Lower leg skin (tissue), 3 donors: ENCODE measurements at regions not wholly inside any gene's neighbourhood (a gene's known extent, or its start where the extent isn't known, plus 50 kb on each side); places are given as distances from the start of the nearest gene placed in this dataset.

ENCODE experiments used
- POLR2A ChIP-seq, 2 donors: fragments of 450-650 bp; IDR thresholded peaks; one replicate each; pipeline ENCODE4 v1.6.1; 2016 to 2017; ENCODE audit warnings: antibody characterized with exemption in 2 of 2, mild to moderate bottlenecking in 1 of 2, moderate library complexity in 1 of 2
- TF ChIP-seq, protein P1 (sequence below), 3 donors: fragments of 450-650 bp; IDR thresholded peaks; one replicate each; pipeline ENCODE4 v1.5.1; 2016; ENCODE audit warnings: antibody characterized with exemption in 3 of 3, mild to moderate bottlenecking in 3 of 3, moderate library complexity in 2 of 3

DNA sequence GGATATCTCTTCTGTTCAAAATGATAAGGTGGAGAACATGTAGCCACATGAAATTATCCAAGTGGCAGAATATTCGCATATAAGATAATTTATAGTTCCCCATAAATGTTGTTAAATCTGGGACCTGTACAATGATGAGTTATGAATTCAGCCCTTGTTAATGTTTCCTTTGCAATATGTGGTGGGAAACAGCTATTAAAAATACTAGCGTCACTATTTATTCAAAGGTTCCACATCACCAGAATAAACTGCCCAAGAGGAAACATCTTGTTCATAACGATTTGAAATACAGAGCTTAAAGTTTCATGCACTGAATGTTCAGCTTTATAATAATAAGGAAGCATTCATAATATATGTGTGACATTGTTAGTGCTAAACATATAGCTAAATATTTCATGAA lies 223.9 kb upstream of the TCF4 start:
- TF ChIP-seq, protein P1, sequence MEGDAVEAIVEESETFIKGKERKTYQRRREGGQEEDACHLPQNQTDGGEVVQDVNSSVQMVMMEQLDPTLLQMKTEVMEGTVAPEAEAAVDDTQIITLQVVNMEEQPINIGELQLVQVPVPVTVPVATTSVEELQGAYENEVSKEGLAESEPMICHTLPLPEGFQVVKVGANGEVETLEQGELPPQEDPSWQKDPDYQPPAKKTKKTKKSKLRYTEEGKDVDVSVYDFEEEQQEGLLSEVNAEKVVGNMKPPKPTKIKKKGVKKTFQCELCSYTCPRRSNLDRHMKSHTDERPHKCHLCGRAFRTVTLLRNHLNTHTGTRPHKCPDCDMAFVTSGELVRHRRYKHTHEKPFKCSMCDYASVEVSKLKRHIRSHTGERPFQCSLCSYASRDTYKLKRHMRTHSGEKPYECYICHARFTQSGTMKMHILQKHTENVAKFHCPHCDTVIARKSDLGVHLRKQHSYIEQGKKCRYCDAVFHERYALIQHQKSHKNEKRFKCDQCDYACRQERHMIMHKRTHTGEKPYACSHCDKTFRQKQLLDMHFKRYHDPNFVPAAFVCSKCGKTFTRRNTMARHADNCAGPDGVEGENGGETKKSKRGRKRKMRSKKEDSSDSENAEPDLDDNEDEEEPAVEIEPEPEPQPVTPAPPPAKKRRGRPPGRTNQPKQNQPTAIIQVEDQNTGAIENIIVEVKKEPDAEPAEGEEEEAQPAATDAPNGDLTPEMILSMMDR (IDR thresholded peaks at IDR 0.05) = no peak
- TF ChIP-seq POLR2A (IDR thresholded peaks at IDR 0.05) = no peak
